ENCODE measurements at regions not wholly inside any gene's neighbourhood (a gene's known extent, or its start where the extent isn't known, plus 50 kb on each side); places are given as distances from the start of the nearest gene placed in this dataset.
A peak's percentile ranks its signal among the peaks of the same experiment; 100 is the strongest.

GRCh38 chr11:104625246-104625645 is 273.0 kb downstream of the CASP12 start:
- no peak for DNase-seq
- ATAC-seq: no peak
- intact Hi-C loops (cut with DNase I, micrococcal nuclease): no loop called here

GRCh38 chr11:104624021-104624420 is 274.2 kb downstream of the CASP12 start:
- no peak for ATAC-seq
- intact Hi-C loops (cut with DNase I, micrococcal nuclease): no loop called here

GRCh38 chr11:104623518-104623917 is 274.7 kb downstream of the CASP12 start:
- no peak for ATAC-seq
- no peak for DNase-seq
- intact Hi-C loops (cut with DNase I, micrococcal nuclease): no loop called here

More at GRCh38 chr11:104624021-104624420, 274.2 kb downstream of the CASP12 start:
- DNase-seq: no peak

GRCh38 chr11:104620991-104621390 is 277.3 kb downstream of the CASP12 start:
- no peak for ATAC-seq
- DNase-seq: no peak
- intact Hi-C loops (cut with DNase I, micrococcal nuclease): no loop called here

- ATAC-seq (no peak), DNase-seq (no peak)
- intact Hi-C loops (cut with DNase I, micrococcal nuclease): no loop called here
These were observed 278.5 kb downstream of the CASP12 start for GRCh38 chr11:104619751-104620150.

- ATAC-seq (no peak), DNase-seq (no peak)
- intact Hi-C loops (cut with DNase I, micrococcal nuclease): no loop called here
These were observed 279.3 kb downstream of the CASP12 start for GRCh38 chr11:104618954-104619353.

GRCh38 chr11:104614961-104615360 is 283.3 kb downstream of the CASP12 start:
- DNase-seq: no peak
- intact Hi-C loops (cut with DNase I, micrococcal nuclease): no loop called here
- ATAC-seq: no peak

- DNase-seq: no peak
- intact Hi-C loops (cut with DNase I, micrococcal nuclease): no loop called here
- ATAC-seq: no peak
These were observed 284.1 kb downstream of the CASP12 start for GRCh38 chr11:104614117-104614680.

GRCh38 chr11:104610635-104611034 is 287.6 kb downstream of the CASP12 start:
- ATAC-seq: no peak

GRCh38 chr11:104609311-104610085 is 288.8 kb downstream of the CASP12 start:
- ATAC-seq (peak; percentile 59), DNase-seq (no peak)
- intact Hi-C loops (cut with DNase I, micrococcal nuclease): no loop called here

More at GRCh38 chr11:104610635-104611034, 287.6 kb downstream of the CASP12 start:
- intact Hi-C loops (cut with DNase I, micrococcal nuclease): no loop called here
- DNase-seq: no peak

- ATAC-seq: no peak
- no peak for DNase-seq
- intact Hi-C loops (cut with DNase I, micrococcal nuclease): no loop called here
These were observed 295.6 kb downstream of the CASP12 start for GRCh38 chr11:104602643-104603042.

GRCh38 chr11:104594228-104594958 is 303.9 kb downstream of the CASP12 start:
- intact Hi-C loops (cut with DNase I, micrococcal nuclease): no loop called here
- ATAC-seq: no peak
- no peak for DNase-seq

GRCh38 chr11:104588970-104589369 is 309.3 kb downstream of the CASP12 start:
- intact Hi-C loops (cut with DNase I, micrococcal nuclease): no loop called here
- DNase-seq: no peak
- ATAC-seq: no peak

GRCh38 chr11:104588446-104588845 is 309.8 kb downstream of the CASP12 start:
- DNase-seq (no peak), ATAC-seq (no peak)
- intact Hi-C loops (cut with DNase I, micrococcal nuclease): no loop called here

- intact Hi-C loops (cut with DNase I, micrococcal nuclease): no loop called here
- DNase-seq: no peak
- ATAC-seq: no peak
These were observed 313.4 kb downstream of the CASP12 start for GRCh38 chr11:104584823-104585222.

GRCh38 chr11:104583857-104584256 is 314.4 kb downstream of the CASP12 start:
- intact Hi-C loops (cut with DNase I, micrococcal nuclease): no loop called here
- ATAC-seq: no peak
- DNase-seq: no peak

- intact Hi-C loops (cut with DNase I, micrococcal nuclease): no loop called here
- ATAC-seq (no peak), DNase-seq (no peak)
These were observed 315.8 kb downstream of the CASP12 start for GRCh38 chr11:104582431-104582830.

GRCh38 chr11:104581246-104581980 is 316.8 kb downstream of the CASP12 start:
- DNase-seq (no peak), ATAC-seq (no peak)
- intact Hi-C loops (cut with DNase I, micrococcal nuclease): no loop called here

- intact Hi-C loops (cut with DNase I, micrococcal nuclease): no loop called here
These were observed 324.7 kb downstream of the CASP12 start for GRCh38 chr11:104573441-104573990.

More at GRCh38 chr11:104573441-104573990, 324.7 kb downstream of the CASP12 start:
- DNase-seq (no peak), ATAC-seq (no peak)

Data from left colon (tissue), 2 donors.